GM21390 (cell line): ENCODE measurements at regions not wholly inside any gene's neighbourhood (a gene's known extent, or its start where the extent isn't known, plus 50 kb on each side); places are given as distances from the start of the nearest gene placed in this dataset.

Experiments
- ATAC-seq: cut with Tn5 transposase; IDR thresholded peaks from one replicate; pipeline ENCODE4 v1.9.1; 2021; ENCODE audit not compliant: unreplicated experiment

GRCh38 chr17:69716556-69716955 lies 302.1 kb downstream of the MAP2K6 start:
- ATAC-seq = no peak

- ATAC-seq = no peak
Observed at GRCh38 chr17:69717214-69717613, 302.7 kb downstream of the MAP2K6 start.

GRCh38 chr17:69717819-69718218 lies 303.3 kb downstream of the MAP2K6 start:
- ATAC-seq = no peak

- ATAC-seq = no peak
Observed at GRCh38 chr17:69719474-69720048, 305.1 kb downstream of the MAP2K6 start.

GRCh38 chr17:69722518-69722917 lies 308.0 kb downstream of the MAP2K6 start:
- ATAC-seq = no peak

- no peak for ATAC-seq
Observed at GRCh38 chr17:69723316-69723715, 308.8 kb downstream of the MAP2K6 start.

- ATAC-seq = no peak
Observed at GRCh38 chr17:69723741-69724140, 309.2 kb downstream of the MAP2K6 start.

GRCh38 chr17:69724238-69724637 lies 309.7 kb downstream of the MAP2K6 start:
- ATAC-seq = no peak

- no peak for ATAC-seq
Observed at GRCh38 chr17:69725146-69725545, 310.6 kb downstream of the MAP2K6 start.

- ATAC-seq = no peak
Observed at GRCh38 chr17:69728816-69729215, 314.3 kb downstream of the MAP2K6 start.

GRCh38 chr17:69729944-69730343 lies 315.4 kb downstream of the MAP2K6 start:
- no peak for ATAC-seq

GRCh38 chr17:69732272-69732918 lies 317.9 kb downstream of the MAP2K6 start:
- ATAC-seq = no peak

- ATAC-seq = no peak
Observed at GRCh38 chr17:69733171-69734012, 318.9 kb downstream of the MAP2K6 start.

GRCh38 chr17:69734656-69735055 lies 320.2 kb downstream of the MAP2K6 start:
- no peak for ATAC-seq

- no peak for ATAC-seq
Observed at GRCh38 chr17:69735285-69735684, 320.8 kb downstream of the MAP2K6 start.

GRCh38 chr17:69743091-69743490 lies 328.6 kb downstream of the MAP2K6 start:
- ATAC-seq = no peak

GRCh38 chr17:69744512-69745070 lies 330.1 kb downstream of the MAP2K6 start:
- ATAC-seq = no peak

GRCh38 chr17:69749911-69750310 lies 325.1 kb upstream of the KCNJ16 start:
- ATAC-seq = no peak

- no peak for ATAC-seq
Observed at GRCh38 chr17:69757688-69758430, 317.2 kb upstream of the KCNJ16 start.

- ATAC-seq = no peak
Observed at GRCh38 chr17:69760562-69760961, 314.5 kb upstream of the KCNJ16 start.

- ATAC-seq = no peak
Observed at GRCh38 chr17:69761011-69761410, 314.0 kb upstream of the KCNJ16 start.
